HG03558 (cell line): ENCODE measurements at regions not wholly inside any gene's neighbourhood (a gene's known extent, or its start where the extent isn't known, plus 50 kb on each side); places are given as distances from the start of the nearest gene placed in this dataset.
"Not testable (repeated sequence)": the region's sequence is repeated elsewhere in the genome, so short reads cannot be mapped to it uniquely, and the experiment has no call there.

ENCODE experiments used
- ATAC-seq: cut with Tn5 transposase; IDR thresholded peaks from one replicate; pipeline ENCODE4 v1.9.1; 2021; ENCODE audit warnings: moderate number of reproducible peaks; ENCODE audit not compliant: unreplicated experiment; ENCODE audit errors: extremely low read depth

DNA sequence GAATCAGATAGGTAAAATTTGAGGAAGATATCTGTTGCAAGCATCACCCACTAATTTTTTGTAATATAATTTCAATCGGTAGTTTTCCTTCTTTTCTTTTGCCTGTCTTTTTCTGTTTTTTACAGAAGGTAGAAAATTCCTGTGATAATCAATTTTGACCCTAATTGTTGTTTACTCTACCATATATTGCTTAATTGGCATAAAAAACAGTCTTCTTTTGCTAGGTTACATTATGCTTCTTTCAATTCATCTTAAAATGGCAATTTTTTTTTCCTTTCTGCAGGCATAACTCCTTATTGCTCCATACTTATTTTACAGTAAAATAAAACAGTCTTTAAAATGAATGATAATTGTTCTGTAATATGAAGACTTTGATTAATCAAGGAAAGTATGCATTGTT, 286.2 kb upstream of the LRP1B start:
- no peak for ATAC-seq

- no peak for ATAC-seq
Measured at GRCh38 chr2:142415461-142415860, 284.6 kb upstream of the LRP1B start.

GRCh38 chr2:142398212-142398611, 267.4 kb upstream of the LRP1B start:
- no peak for ATAC-seq

DNA sequence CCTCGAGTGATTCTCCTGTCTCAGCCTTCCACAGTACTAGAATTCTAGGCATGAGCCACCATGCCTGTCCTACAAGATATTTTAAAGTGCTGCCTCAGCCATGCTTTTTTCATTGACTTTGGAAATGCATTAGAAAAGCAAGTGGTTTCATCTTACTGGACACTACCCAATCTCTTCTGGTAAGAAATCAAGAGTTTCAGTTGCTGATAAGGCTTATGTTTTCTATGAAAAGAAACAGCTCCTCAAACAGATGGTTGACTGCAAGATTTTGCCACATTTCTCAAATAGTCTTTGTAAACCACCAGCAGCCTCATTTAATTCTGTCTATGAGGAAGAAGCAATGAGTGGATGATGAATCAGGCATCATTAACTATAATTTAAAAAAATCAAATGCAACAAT, 264.5 kb upstream of the LRP1B start:
- ATAC-seq = no peak

DNA sequence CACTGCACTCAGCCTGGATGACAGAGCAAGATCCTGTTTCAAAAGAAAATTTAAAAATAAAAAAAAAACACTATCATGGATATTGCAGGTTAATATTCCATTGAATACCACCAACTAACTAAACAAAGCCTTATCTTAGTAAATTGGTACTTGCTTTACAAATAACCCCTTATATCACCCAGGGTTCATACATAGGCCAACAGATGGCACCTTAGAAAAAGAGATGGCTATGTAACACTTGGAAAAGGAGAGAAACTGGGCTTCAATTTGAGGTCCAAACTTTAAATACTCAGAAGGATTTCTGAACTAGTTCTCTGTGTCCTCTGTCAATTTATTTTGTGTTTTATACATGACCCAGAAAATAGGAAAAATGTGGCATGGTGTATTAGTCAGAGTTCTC, 249.6 kb upstream of the LRP1B start:
- ATAC-seq = no peak

- ATAC-seq = not testable (repeated sequence)
Measured at GRCh38 chr2:142362069-142362468, 231.3 kb upstream of the LRP1B start.

GRCh38 chr2:142347751-142348150, 216.9 kb upstream of the LRP1B start:
- no peak for ATAC-seq

DNA sequence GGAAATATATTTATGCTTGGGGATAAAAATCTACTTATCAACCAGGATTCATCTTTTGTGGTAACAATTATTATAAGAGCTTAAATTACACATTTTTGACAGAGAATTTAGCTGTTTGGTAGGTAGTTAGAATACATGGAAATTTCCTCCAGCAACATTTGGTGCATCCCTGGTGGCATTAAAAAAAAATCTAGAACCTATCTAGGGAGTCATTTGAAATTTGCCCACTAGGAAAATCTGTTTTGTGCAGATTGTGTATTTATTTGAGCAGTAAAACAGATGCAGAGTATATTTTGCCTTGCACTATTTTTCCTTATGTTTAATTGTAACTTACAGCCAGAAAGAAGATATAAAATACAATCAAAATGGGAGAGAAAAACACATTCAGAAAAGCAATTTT, 208.4 kb upstream of the LRP1B start:
- no peak for ATAC-seq

DNA sequence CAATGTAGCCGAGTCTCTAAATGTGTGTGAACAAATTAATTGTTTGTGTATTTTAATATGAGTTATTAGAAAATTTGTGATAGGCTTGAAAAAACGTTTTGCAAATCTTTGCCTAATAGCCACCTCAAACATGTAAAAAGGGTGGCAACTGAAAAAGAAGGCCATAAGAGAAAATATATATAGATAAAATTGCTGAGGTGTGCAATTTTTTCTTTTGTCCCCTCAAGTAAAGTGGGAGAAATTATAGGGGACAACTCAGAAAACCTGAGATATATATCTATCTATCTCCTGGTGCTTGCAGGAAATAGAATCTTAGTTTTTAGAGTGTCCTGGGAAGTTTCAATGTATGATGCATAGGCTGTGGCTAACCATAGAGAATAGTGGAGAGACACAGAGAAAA, 201.4 kb upstream of the LRP1B start:
- ATAC-seq = no peak

GRCh38 chr2:142330458-142330857, 199.6 kb upstream of the LRP1B start:
- no peak for ATAC-seq

DNA sequence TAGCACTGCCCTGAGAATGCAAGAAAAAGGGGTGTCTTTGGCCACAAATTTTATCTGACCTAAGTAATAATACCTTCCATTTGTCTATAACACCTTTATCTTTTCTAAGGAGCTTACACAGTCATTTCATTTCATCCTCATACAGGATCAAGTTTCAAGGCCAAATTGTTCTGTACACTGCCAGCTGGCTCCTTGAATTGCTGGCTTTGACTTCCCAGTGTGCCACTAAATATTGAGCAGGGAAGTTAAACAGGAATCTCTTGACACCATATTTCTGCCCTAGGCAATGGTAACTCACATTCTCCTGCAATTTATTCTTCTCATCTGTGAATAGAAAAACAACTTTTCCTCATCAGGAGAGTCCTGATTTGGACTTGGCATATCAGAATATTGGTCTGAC, 195.1 kb upstream of the LRP1B start:
- ATAC-seq = no peak

DNA sequence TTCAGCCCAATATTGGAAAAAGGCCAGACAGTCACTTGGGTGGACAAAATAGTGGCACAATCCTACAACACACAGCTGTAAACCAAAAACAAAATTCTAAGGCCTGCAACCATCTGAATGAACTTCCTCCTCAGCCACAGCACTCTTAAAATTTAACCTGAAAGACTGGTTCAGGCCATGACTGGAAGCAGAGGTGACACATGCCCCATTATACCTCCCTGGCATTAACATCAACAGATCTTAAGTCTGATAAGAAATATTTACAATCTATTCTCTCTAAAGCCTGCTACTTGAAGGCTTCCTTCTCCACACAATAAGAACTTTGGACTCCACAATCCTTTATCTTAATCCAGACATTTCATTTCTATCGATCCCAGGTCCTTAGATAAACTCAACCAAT, 192.4 kb upstream of the LRP1B start:
- no peak for ATAC-seq

- no peak for ATAC-seq
Measured at GRCh38 chr2:142321706-142322280, 191.0 kb upstream of the LRP1B start.

DNA sequence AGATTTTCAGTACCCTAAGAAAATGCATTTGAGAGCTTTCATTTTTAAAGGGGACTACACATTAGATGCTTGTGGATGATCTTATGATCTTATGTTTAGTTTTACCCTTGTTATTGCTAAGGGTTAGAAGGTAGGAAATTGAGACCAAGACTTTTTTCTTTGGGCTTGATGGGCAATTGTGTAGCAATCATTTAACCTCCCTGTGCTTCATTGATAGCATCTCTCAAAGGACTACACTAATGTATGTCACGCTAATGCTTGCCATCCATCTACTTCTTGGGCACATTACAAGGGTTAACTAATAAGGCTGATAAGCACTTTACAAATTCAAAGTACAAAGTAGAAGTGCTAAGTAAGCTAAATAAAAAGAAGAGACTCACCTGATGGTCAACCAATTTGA, 189.3 kb upstream of the LRP1B start:
- ATAC-seq = no peak

DNA sequence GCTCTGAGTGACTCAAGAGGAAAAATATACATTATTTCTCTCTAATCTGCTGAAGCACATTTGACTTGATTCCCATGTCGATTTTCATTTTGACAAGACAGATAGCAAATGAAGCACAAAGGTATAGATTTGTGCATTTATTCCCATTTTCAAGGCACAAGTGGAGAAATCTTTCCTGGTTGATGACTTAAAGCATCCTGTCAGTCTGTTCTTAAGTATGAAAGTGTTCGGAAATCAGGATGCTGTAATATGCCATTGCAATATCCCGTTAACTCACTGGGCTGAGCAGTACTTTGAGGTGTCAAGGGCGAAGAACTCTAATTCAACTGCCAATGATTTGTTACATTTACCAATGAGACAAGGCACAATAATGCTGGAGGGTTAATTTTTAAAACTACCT, 185.2 kb upstream of the LRP1B start:
- no peak for ATAC-seq

DNA sequence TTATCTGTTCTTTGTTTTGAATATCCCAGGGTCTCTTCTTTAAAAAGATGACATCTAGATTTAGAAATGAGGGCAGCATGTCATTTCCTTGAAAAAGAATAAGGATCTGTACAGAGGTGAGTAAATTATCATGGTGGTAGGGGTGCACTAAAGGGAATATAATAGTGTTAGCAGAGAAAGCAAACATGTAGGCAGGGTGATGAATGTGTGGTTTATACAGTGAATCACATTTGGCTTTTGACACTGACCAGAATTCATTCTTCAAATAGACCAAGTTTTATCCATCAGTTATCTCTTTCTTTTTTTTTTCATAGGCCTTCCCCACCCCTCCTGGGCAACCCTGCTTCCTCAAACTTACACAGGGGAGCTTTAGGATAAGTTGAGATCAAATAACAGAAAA, 184.5 kb upstream of the LRP1B start:
- no peak for ATAC-seq

DNA sequence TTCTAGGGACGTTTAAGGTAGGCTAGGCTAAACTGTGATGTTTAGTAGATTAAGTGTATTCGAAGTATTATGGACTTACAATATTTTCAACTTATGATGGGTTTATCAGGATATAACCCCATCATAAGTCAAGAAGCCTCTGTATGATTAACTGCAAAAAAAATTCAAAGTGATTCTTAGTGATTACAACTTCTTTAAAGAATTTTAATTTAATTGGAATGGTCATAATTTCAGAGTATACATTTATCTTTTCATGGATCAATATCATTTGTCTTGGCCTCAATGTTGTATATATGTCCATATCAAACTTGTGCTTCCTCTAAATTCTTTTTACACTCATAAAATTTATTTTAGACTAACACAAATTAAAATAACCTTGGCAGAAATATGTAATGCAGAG, 183.3 kb upstream of the LRP1B start:
- no peak for ATAC-seq

- no peak for ATAC-seq
Measured at GRCh38 chr2:142310530-142310929, 179.7 kb upstream of the LRP1B start.

DNA sequence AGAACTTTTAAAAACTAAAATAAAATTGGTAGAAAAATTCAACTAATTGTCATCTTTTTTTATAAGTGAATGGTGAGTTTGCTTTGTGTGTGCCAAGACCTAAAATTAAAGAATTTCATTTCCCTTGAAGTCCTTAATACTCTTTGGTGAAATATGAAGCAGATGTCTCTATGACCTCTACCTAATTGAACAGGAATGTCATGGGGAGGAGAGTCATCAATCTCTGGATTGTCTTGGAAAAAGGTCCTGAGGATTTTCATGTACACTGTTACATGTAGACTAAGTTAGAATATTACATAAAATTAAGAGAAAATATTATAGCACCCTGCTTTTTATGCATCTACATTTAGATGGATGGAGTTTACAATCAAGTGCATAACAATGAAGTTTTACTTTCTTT, 177.9 kb upstream of the LRP1B start:
- ATAC-seq = no peak

DNA sequence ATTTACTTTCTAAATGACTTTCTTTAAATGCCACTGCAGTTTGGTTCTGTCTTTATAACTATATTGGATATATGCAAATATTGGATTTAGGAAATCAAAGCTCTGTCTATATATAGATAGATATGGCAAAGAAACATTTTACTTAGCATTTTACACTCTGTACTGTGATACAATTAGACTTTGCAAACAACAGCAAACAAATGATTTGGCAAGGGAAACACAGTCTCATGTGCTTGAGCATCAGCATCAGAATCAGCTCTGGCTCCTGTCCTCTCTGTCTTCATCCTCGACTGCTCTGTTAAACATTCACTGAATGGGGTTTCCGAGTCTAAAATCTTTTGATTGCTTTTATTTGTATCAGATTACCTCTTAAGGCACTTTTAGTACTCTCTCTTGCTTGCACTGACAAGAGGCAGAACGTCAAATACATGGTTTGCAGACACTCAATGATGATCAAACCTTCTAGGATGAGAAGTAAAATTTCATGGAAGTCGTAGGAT, 176.8 kb upstream of the LRP1B start:
- no peak for ATAC-seq

- ATAC-seq = no peak
Measured at GRCh38 chr2:142307086-142307485, 176.3 kb upstream of the LRP1B start.

- ATAC-seq = no peak
Measured at GRCh38 chr2:142306131-142306530, 175.3 kb upstream of the LRP1B start.

DNA sequence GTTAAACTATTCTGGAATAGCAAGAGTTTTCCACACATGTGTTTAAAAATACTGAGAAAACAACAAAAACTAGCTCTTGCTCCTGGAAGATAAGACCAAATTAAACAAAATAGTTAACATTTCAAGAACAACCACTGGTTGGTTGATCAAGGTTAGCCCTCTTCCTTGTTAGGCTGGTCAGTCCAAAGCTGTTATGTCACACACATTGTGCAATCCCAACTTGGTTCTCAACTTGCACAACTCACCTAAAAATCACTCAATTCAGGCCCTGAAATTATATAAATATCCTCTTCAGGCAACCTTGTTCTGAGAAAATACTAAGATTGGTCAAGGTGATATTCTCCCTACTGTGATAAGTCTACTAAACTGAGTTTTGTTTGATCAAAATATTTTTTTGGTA, 169.7 kb upstream of the LRP1B start:
- ATAC-seq = no peak
